Trophoblast cell (in vitro differentiated cells and primary cell): ENCODE measurements at regions not wholly inside any gene's neighbourhood (a gene's known extent, or its start where the extent isn't known, plus 50 kb on each side); places are given as distances from the start of the nearest gene placed in this dataset.
"Not testable (repeated sequence)": the region's sequence is repeated elsewhere in the genome, so short reads cannot be mapped to it uniquely, and the experiment has no call there.

Source experiments
- DNase-seq, 2 donors: peaks; one replicate each; pipeline ENCODE4 v3.0.0-alpha.2; 2016
- H2AFZ ChIP-seq: 2 replicates; pipeline ENCODE4 v1.6.1; 2013; ENCODE audit warnings: low read length, moderate library complexity, mild to moderate bottlenecking; ENCODE audit not compliant: insufficient read depth, poor library complexity
- H2AK5ac ChIP-seq: 2 replicates; pipeline ENCODE4 v1.6.1; 2013; ENCODE audit warnings: mild to moderate bottlenecking, low read length
- H2BK120ac ChIP-seq: 2 replicates; pipeline ENCODE4 v1.6.1; 2013; ENCODE audit warnings: low read length, mild to moderate bottlenecking, moderate library complexity; ENCODE audit not compliant: insufficient read depth, poor library complexity
- H2BK12ac ChIP-seq: 2 replicates; pipeline ENCODE4 v1.6.1; 2013; ENCODE audit warnings: mild to moderate bottlenecking, low read length, moderate library complexity
- H2BK5ac ChIP-seq: 2 replicates; pipeline ENCODE4 v1.6.1; 2013; ENCODE audit warnings: low read length, low read depth, moderate library complexity, mild to moderate bottlenecking; ENCODE audit not compliant: poor library complexity
- H3K14ac ChIP-seq: 2 replicates; pipeline ENCODE4 v1.6.1; 2013; ENCODE audit warnings: mild to moderate bottlenecking, low read length
- H3K18ac ChIP-seq: 2 replicates; pipeline ENCODE4 v1.6.1; 2013; ENCODE audit warnings: mild to moderate bottlenecking, low read length
- H3K23ac ChIP-seq: 2 replicates; pipeline ENCODE4 v1.6.1; 2013; ENCODE audit warnings: low read length
- H3K27ac ChIP-seq: 2 replicates; pipeline ENCODE4 v1.5.1; 2013; ENCODE audit warnings: low read depth, mild to moderate bottlenecking, inconsistent platforms, low read length, moderate library complexity
- H3K27me3 ChIP-seq: 2 replicates; pipeline ENCODE4 v1.6.1; 2013; ENCODE audit warnings: inconsistent platforms, mild to moderate bottlenecking, low read length, moderate library complexity; ENCODE audit not compliant: insufficient read depth
- H3K36me3 ChIP-seq, 2 experiments: 1 replicate in 1 of 2; 2 replicates in 1 of 2; pipeline ENCODE4 v1.6.1; 2013; ENCODE audit warnings: low read length in 2 of 2, mild to moderate bottlenecking in 2 of 2, moderate library complexity in 1 of 2; ENCODE audit not compliant: insufficient read depth in 2 of 2, control insufficient read depth in 1 of 2
- H3K4ac ChIP-seq: 2 replicates; pipeline ENCODE4 v1.6.1; 2013; ENCODE audit warnings: low read depth, mild to moderate bottlenecking, low read length, moderate library complexity
- H3K4me1 ChIP-seq, 2 experiments: 1 replicate in 1 of 2; 2 replicates in 1 of 2; pipeline ENCODE4 v1.6.1; 2013; ENCODE audit warnings: low read length in 2 of 2, mild to moderate bottlenecking in 2 of 2, moderate library complexity in 1 of 2; ENCODE audit not compliant: insufficient read depth in 2 of 2, control insufficient read depth in 1 of 2
- H3K4me2 ChIP-seq: 2 replicates; pipeline ENCODE4 v1.6.1; 2013; ENCODE audit warnings: inconsistent platforms, mild to moderate bottlenecking, low read length, moderate library complexity
- H3K4me3 ChIP-seq: 2 replicates; pipeline ENCODE4 v1.5.1; 2013; ENCODE audit warnings: mild to moderate bottlenecking, low read depth, low read length, inconsistent platforms
- H3K79me1 ChIP-seq: one replicate; pipeline ENCODE4 v1.6.1; 2013; ENCODE audit warnings: low read length
- H3K79me2 ChIP-seq: 2 replicates; pipeline ENCODE4 v1.6.1; 2013; ENCODE audit warnings: low read length, mild to moderate bottlenecking; ENCODE audit not compliant: control insufficient read depth, insufficient read depth, poor library complexity
- H3K9ac ChIP-seq: 2 replicates; pipeline ENCODE4 v1.6.1; 2013; ENCODE audit warnings: mild to moderate bottlenecking, low read length
- H3K9me3 ChIP-seq: 2 replicates; pipeline ENCODE4 v1.6.1; 2013; ENCODE audit warnings: low read depth, mild to moderate bottlenecking, control low read depth, inconsistent platforms, low read length; ENCODE audit not compliant: insufficient read depth
- H4K12ac ChIP-seq: 2 replicates; pipeline ENCODE4 v1.6.1; 2013; ENCODE audit warnings: low read depth, mild to moderate bottlenecking, low read length, moderate library complexity
- H4K8ac ChIP-seq: 2 replicates; pipeline ENCODE4 v1.6.1; 2013; ENCODE audit warnings: low read depth, mild to moderate bottlenecking, low read length, moderate library complexity
- H4K91ac ChIP-seq: one replicate; pipeline ENCODE4 v1.6.1; 2013; ENCODE audit warnings: low read depth, mild to moderate bottlenecking, low read length, moderate library complexity
- WGBS: extraction: QIAGEN DNeasy Blood & Tissue Kit; methylation state at CpG from one replicate; pipeline ENCODE4 v1.1.7; 2013; ENCODE audit warnings: missing lambda C conversion rate; ENCODE audit not compliant: insufficient read length, insufficient coverage; ENCODE audit errors: extremely low coverage; 5-methylcytosine and 5-hydroxymethylcytosine counted together

DNA sequence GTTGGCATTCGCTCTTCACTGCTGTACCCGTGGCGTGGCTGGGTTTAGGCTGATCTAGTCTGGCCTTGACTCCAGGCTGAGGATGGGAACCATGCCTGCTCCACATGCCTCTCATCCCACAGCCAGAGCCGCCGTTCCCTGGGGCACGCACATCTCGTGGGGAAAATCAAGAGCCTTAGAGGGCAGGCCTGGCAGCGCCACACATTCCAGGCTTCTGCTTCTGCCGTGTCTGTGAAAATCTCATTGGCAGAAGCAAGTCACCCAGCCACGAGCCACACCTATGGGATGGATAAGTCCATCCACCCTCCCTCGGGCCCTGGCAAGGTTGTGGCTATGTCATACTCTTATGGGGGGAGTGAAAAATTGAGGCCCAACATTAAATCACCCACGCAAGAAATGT is 102.6 kb upstream of the LPCAT1 start:
- DNase-seq, H2AFZ ChIP-seq, H3K18ac ChIP-seq, H3K27ac ChIP-seq, H4K8ac ChIP-seq, H3K27me3 ChIP-seq, H4K91ac ChIP-seq, H3K4me3 ChIP-seq, H3K4ac ChIP-seq, H3K9me3 ChIP-seq, H2BK5ac ChIP-seq, H4K12ac ChIP-seq, H3K4me1 ChIP-seq, H3K9ac ChIP-seq, H2BK120ac ChIP-seq, H3K79me2 ChIP-seq, H3K23ac ChIP-seq, H2AK5ac ChIP-seq, H3K14ac ChIP-seq, H2BK12ac ChIP-seq, H3K79me1 ChIP-seq, H3K4me2 ChIP-seq: not testable (repeated sequence)
- peaks cover 9 to 14% of the 10 kb centered on the region in 2 experiments for H3K36me3 ChIP-seq
- WGBS, result no CpG with 5 or more reads among the region's 12 CpGs

- H3K27ac ChIP-seq, H2BK120ac ChIP-seq, H4K91ac ChIP-seq, H2AFZ ChIP-seq, H2BK12ac ChIP-seq, H3K79me1 ChIP-seq, H3K18ac ChIP-seq, H3K23ac ChIP-seq, H2BK5ac ChIP-seq, H3K14ac ChIP-seq, H2AK5ac ChIP-seq, H3K4me1 ChIP-seq, H3K4ac ChIP-seq, H3K9me3 ChIP-seq, H3K9ac ChIP-seq, H3K4me2 ChIP-seq, H4K8ac ChIP-seq, H3K27me3 ChIP-seq, H3K4me3 ChIP-seq, H4K12ac ChIP-seq, H3K79me2 ChIP-seq, DNase-seq: not testable (repeated sequence)
- no CpG with 5 or more reads among the region's 14 CpGs for WGBS
- peaks cover 5 to 13% of the 10 kb centered on the region in 2 experiments for H3K36me3 ChIP-seq
These were observed 95.8 kb upstream of the LPCAT1 start for GRCh38 chr5:1619531-1619930.

DNA sequence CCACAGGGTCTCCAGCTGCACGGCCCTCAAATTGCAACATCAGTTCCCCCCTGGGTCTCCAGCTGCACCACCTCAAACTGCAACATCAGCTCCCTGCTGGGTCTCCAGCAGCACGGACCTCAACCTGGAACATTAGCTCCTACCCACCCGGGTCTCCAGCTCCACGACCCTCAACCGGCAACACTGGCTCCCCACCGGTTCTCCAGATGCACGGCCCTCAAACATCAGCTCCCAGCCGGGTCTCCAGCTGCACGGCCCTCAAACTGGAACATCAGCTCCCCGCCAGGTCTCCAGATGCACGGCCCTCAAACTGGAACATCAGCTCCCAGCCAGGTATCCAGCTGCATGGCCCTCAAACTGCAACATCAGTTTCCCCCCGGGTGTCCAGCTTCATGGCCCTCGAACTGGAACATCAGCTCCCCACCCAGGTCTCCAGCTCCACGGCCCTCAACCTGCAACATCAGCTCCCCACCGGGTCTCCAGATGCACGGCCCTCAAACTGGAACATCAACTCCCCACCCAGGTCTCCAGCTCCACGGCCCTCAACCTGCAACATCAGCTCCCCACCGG is 94.6 kb upstream of the LPCAT1 start:
- H3K9me3 ChIP-seq, H3K4me3 ChIP-seq, H2AK5ac ChIP-seq, H2AFZ ChIP-seq, H2BK12ac ChIP-seq, H3K14ac ChIP-seq, H3K9ac ChIP-seq, H3K18ac ChIP-seq, H3K4me1 ChIP-seq, H4K12ac ChIP-seq, H3K79me2 ChIP-seq, H3K23ac ChIP-seq, H3K27me3 ChIP-seq, H2BK120ac ChIP-seq, H4K91ac ChIP-seq, H3K4ac ChIP-seq, H4K8ac ChIP-seq, H3K4me2 ChIP-seq, H3K27ac ChIP-seq, H3K79me1 ChIP-seq, DNase-seq, H2BK5ac ChIP-seq: not testable (repeated sequence)
- H3K36me3 ChIP-seq, result peaks cover 3 to 11% of the 10 kb centered on the region in 2 experiments
- WGBS, result no CpG with 5 or more reads among the region's 18 CpGs

DNA sequence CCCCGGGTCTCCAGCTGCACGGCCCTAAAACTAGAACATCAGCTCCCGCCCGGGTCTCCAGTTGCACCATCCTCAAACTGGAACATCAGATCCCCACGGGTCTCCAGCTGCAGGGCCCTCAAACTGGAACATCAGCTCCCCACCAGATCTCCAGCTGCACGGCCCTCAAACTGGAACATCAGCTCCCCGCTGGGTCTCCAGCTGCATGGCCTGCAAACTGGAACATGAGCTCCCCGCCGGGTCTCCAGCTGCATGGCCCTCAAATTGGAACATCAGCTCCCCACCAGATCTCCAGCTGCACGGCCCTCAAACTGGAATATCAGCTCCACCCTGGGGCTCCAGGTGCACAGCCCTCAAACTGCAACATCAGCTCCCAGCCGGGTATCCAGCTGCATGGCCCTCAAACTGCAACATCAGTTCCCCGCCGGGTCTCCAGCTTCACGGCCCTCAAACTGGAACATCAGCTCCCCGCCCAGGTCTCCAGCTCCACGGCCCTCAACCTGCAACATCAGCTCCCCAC is 93.5 kb upstream of the LPCAT1 start:
- H3K4me3 ChIP-seq, H2AK5ac ChIP-seq, H2BK120ac ChIP-seq, H2BK5ac ChIP-seq, H3K27ac ChIP-seq, H2BK12ac ChIP-seq, H3K79me2 ChIP-seq, H3K79me1 ChIP-seq, H3K9ac ChIP-seq, H2AFZ ChIP-seq, H4K12ac ChIP-seq, H3K4ac ChIP-seq, H3K14ac ChIP-seq, H3K4me2 ChIP-seq, H3K27me3 ChIP-seq, H3K18ac ChIP-seq, H3K23ac ChIP-seq, DNase-seq, H4K8ac ChIP-seq, H3K4me1 ChIP-seq, H3K9me3 ChIP-seq, H4K91ac ChIP-seq: not testable (repeated sequence)
- no CpG with 5 or more reads among the region's 16 CpGs for WGBS
- peaks cover 3 to 11% of the 10 kb centered on the region in 2 experiments for H3K36me3 ChIP-seq
